Kidney tubule cell (primary cell): ENCODE measurements at regions not wholly inside any gene's neighbourhood (a gene's known extent, or its start where the extent isn't known, plus 50 kb on each side); places are given as distances from the start of the nearest gene placed in this dataset.
"Not testable (repeated sequence)": the region's sequence is repeated elsewhere in the genome, so short reads cannot be mapped to it uniquely, and the experiment has no call there.

Experiments
- DNase-seq: peaks from one replicate; pipeline ENCODE4 v3.0.0-alpha.2; 2018; ENCODE audit warnings: low spot score

- DNase-seq, result no peak
Measured at GRCh38 chr3:147672035-147672434, 262.9 kb downstream of the ZIC1 start.

DNA sequence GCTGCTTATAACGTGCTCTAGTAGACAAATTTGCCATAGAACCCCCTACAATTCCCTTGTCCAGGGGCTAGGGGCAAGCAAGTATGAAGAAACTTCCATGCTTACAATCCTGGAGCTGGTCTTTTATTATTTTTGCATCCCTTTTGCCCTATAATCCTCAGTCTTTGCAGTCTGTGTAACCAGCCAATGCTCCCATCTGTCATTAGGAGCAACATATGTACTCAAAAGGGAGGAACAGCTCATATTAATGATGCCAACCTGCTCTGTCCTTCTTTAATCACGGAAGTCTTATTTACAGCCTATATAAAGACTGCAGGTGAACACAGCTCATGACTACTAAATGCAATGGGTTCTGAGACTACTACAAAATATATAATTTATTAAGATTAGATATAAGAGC is 263.3 kb downstream of the ZIC1 start:
- no peak for DNase-seq

- no peak for DNase-seq
Measured at GRCh38 chr3:147675761-147676160, 266.6 kb downstream of the ZIC1 start.

DNA sequence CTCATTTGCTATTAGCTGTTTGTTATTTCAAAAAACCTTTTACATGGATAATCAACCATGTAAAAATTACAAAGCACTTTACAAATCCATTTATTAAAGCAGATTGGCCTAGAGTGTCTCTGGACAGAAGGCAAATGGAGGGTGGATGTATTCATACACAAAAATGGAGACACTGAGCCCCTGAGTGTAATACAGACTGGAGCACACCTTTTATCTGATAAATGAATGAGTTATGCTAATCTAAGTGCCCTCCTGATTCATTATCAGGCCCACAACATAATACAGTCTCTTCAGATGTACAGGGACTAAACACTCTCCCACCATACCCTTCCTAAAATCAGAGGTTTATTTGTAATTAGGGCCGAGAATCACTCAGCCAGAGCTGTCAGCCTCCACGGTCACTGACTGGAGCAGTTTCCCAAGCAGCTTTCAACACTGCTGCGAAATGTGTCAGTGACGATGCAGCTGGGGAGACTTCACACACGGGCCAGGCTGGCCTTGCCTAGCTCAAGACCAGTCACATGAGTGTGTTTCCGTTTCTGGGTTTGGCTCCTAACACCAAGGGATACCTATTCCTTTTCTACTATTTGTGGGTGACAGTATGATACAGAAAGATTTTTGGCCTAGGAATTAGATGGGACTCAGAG is 271.8 kb downstream of the ZIC1 start:
- DNase-seq, result no peak

DNA sequence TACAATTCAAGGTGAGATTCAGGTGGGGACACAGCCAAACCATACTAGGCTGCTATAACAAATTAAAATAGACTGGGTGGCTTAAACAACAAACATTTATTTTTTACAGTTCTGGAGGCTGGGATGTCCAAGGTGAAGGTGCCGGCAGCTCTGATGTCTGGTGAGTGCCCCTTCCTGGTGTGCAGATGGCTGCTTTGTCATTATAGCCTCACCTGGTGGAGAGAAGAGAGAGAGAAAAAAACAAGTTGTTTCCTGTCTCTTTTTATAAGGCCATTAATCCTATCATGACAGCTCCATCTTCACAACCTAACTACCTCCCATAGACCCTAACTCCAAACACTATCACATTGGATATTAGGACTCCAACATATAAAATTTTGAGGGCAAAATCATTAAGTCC is 279.7 kb downstream of the ZIC1 start:
- DNase-seq, result no peak

GRCh38 chr3:147699175-147699838 is 290.1 kb downstream of the ZIC1 start:
- peak; percentile 35 for DNase-seq

- no peak for DNase-seq
Measured at GRCh38 chr3:147701195-147701594, 292.0 kb downstream of the ZIC1 start.

DNA sequence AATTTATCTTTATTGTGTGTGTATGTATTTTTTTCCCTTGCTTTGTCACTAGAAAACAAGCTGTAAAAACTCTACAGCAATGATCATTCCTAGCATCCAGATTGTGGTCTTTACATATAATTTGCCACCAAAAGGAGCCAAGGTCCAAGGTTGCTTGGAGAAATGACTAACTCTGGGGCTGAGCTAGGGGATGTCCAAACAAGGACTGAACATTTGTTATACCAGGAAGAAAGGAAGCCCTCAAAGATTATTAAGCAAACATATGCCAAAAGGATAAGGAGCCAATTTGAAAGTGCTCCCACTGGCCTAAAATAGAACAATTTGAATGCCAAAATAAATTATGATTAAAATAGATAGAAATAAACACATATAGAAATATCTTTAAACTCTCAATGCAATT is 293.3 kb downstream of the ZIC1 start:
- no peak for DNase-seq

- no peak for DNase-seq
Measured at GRCh38 chr3:147705651-147706051, 296.5 kb downstream of the ZIC1 start.

DNA sequence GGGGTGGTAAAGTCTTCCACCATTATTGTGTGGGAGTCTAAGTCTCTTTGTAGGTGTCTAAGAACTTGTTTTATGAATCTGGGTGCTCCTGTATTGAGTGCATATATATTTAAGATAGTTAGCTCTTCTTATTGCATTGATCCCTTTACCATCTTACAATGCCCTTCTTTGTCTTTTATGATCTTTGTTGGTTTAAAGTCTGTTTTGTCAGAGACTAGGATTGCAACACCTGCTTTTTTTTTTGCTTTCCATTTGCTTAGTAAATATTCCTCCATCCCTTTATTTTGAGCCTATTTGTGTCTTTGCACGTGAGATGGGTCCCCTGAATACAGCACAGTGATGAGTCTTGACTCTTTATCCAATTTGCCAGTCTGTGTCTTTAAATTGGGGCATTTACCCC is 301.6 kb downstream of the ZIC1 start:
- not testable (repeated sequence) for DNase-seq

- no peak for DNase-seq
Measured at GRCh38 chr3:147712357-147712756, 303.2 kb downstream of the ZIC1 start.

DNA sequence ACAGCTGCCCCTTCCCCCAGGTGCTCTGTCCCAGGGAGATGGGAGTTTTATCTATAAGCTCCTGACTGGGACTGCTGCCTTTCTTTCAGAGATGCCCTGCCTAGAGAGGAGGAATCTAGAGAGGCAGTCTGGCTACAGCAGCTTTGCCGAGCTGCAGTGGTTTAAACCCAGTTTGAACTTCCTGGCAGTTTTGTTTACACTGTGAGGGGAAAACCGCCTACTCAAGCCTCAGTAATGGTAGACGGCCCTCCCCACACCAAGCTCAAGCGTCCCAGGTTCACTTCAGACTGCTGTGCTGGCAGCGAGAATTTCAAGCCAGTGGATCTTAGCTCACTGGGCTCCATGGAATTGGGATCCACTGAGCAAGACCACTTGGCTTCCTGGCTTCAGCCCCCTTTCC is 303.6 kb downstream of the ZIC1 start:
- not testable (repeated sequence) for DNase-seq

DNA sequence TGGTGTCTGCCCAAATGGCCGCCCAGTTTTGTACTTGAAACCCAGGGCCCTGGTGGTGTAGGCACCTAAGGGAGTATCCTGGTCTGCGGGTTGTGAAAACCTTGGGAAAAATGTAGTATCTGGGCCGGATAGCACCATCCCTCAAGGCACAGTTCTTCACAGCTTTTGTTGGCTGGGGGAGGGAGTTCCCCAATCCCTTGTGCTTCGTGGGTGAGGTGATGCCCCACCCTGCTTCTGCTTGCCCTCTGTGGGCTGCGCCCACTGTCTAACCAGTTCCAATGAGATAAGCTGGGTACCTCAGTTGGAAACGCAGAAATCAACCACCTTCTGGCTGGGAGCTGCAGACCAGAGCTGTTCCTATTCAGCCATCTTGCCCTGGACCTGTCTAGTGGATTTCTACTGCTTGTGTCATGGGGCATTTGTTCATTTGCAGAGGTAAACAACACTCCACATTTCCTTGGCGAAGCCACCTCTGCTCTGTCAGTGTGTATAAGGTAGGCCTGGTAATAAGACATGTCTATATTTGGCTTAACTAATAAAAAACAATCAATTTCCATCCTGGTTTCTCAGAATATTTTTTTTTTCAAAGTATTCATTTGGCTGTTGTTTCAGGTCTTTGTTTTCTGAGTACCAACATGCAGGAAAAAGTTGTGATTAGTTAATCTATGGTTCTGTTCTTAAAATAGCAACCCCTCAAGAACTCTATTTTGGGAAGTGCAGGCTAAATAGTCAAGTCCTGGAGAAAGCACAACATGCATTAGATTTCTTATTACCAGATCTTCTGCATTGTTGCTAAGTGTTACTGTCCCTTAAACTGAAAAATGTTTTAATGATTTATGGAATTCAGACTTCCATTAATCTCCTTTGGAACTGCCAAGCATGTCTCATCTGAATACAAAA is 304.3 kb downstream of the ZIC1 start:
- no peak for DNase-seq

GRCh38 chr3:147729641-147730040 is 320.5 kb downstream of the ZIC1 start:
- no peak for DNase-seq

- no peak for DNase-seq
Measured at GRCh38 chr3:147730284-147730683, 321.1 kb downstream of the ZIC1 start.

- DNase-seq, result no peak
Measured at GRCh38 chr3:147733217-147733616, 324.1 kb downstream of the ZIC1 start.

GRCh38 chr3:147735616-147736015 is 326.5 kb downstream of the ZIC1 start:
- DNase-seq, result no peak

GRCh38 chr3:147736226-147736625 is 327.1 kb downstream of the ZIC1 start:
- no peak for DNase-seq

DNA sequence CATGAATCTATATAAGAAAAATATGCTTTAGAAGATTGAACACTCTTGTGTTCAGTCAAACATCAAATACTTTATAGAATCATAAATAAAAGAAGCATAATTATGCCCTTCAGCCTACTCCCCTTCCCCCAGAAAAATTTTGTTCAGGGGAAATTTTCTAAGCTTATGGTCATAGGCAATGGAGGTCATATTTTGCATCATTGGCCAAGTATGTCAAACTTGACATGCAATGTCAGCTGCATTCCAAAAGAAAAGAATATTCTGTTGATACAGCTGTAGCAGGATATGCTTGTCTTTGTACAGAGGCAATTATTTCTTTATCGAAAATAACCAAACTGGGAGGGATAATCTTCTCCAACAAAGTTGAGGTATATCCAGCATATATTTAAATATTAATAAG is 328.2 kb downstream of the ZIC1 start:
- no peak for DNase-seq

GRCh38 chr3:147740928-147741327 is 331.8 kb downstream of the ZIC1 start:
- DNase-seq, result no peak

- DNase-seq, result no peak
Measured at GRCh38 chr3:147744967-147745366, 335.8 kb downstream of the ZIC1 start.

DNA sequence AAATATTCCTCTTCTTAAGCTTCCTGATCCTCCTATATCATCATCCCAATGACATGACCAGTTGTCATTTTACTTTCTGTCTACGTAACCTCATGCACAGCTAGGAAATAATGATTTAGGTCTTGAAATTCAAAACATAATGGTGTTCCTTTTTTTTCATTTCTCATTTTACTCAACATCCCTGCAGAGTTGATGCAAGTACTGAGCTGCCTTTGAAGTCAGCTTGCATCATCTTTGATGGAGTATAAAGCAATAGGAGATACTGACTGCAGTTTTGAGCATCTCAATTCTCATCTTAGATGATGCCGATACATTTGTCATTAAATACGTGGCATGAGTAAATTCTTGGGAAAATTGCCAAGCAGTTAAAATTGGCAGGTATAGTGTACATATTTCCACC is 346.1 kb downstream of the ZIC1 start:
- DNase-seq, result no peak

GRCh38 chr3:147756476-147756875 is 347.3 kb downstream of the ZIC1 start:
- no peak for DNase-seq
